Neuronal stem cell (in vitro differentiated cells): ENCODE measurements at regions not wholly inside any gene's neighbourhood (a gene's known extent, or its start where the extent isn't known, plus 50 kb on each side); places are given as distances from the start of the nearest gene placed in this dataset.

ENCODE experiments used
- DNase-seq: peaks from one replicate; pipeline ENCODE4 v3.0.0-alpha.2; 2013; ENCODE audit warnings: low spot score
- H2AFZ ChIP-seq: one replicate; pipeline ENCODE4 v1.6.1; 2013; ENCODE audit warnings: mild to moderate bottlenecking, low read length, inconsistent platforms
- H2AK5ac ChIP-seq: 2 replicates; pipeline ENCODE4 v1.6.1; 2013; ENCODE audit warnings: low read depth, mild to moderate bottlenecking, inconsistent platforms, low read length, moderate library complexity, mixed read lengths
- H2BK120ac ChIP-seq: 2 replicates; pipeline ENCODE4 v1.6.1; 2013; ENCODE audit warnings: low read depth, mild to moderate bottlenecking, inconsistent platforms, low read length, moderate library complexity, mixed read lengths
- H2BK12ac ChIP-seq: one replicate; pipeline ENCODE4 v1.6.1; 2013; ENCODE audit warnings: low read length, inconsistent platforms
- H2BK15ac ChIP-seq: 2 replicates; pipeline ENCODE4 v1.6.1; 2013; ENCODE audit warnings: mild to moderate bottlenecking, low read length, inconsistent platforms, mixed read lengths
- H2BK5ac ChIP-seq: one replicate; pipeline ENCODE4 v1.6.1; 2013; ENCODE audit warnings: inconsistent platforms, mild to moderate bottlenecking, low read length, moderate library complexity
- H3K14ac ChIP-seq: one replicate; pipeline ENCODE4 v1.6.1; 2013; ENCODE audit warnings: low read length, inconsistent platforms
- H3K18ac ChIP-seq: 2 replicates; pipeline ENCODE4 v1.6.1; 2013; ENCODE audit warnings: low read length, inconsistent platforms
- H3K23ac ChIP-seq: 2 replicates; pipeline ENCODE4 v1.6.1; 2013; ENCODE audit warnings: low read depth, mild to moderate bottlenecking, mixed read lengths, low read length, inconsistent platforms; ENCODE audit not compliant: poor library complexity
- H3K27ac ChIP-seq: replicated peaks from 3 replicates; pipeline ENCODE4 v1.5.1; 2013; ENCODE audit warnings: low read length, inconsistent platforms
- H3K27me3 ChIP-seq, 3 experiments: 2 replicates each; pipeline ENCODE4 v1.6.1; 2013; ENCODE audit warnings: low read length in 3 of 3, mild to moderate bottlenecking in 2 of 3, inconsistent platforms in 1 of 3, low read depth in 1 of 3, mixed read lengths in 1 of 3, moderate library complexity in 1 of 3; ENCODE audit not compliant: control insufficient read depth in 3 of 3, insufficient read depth in 3 of 3
- H3K36me3 ChIP-seq, 2 donors: replicated peaks in 1 of 2; 2 replicates each; pipeline ENCODE4 v1.6.1; 2013; ENCODE audit warnings: low read length in 2 of 2; ENCODE audit not compliant: control insufficient read depth in 2 of 2, insufficient read depth in 2 of 2
- H3K4ac ChIP-seq: 2 replicates; pipeline ENCODE4 v1.6.1; 2013; ENCODE audit warnings: inconsistent platforms, mild to moderate bottlenecking, low read length, moderate library complexity
- H3K4me1 ChIP-seq, 2 donors: 1 replicate in 1 of 2; 2 replicates in 1 of 2; pipeline ENCODE4 v1.6.1; 2013; ENCODE audit warnings: low read length in 2 of 2, low read depth in 1 of 2; ENCODE audit not compliant: control insufficient read depth in 2 of 2, insufficient read depth in 1 of 2
- H3K4me2 ChIP-seq: one replicate; pipeline ENCODE4 v1.6.1; 2013; ENCODE audit warnings: mild to moderate bottlenecking, low read length, inconsistent platforms; ENCODE audit not compliant: insufficient read depth, poor library complexity, severe bottlenecking
- H3K4me3 ChIP-seq, 2 donors: 2 replicates each; pipeline ENCODE4 v1.5.1; 2013; ENCODE audit warnings: low read length in 2 of 2, mild to moderate bottlenecking in 2 of 2, inconsistent platforms in 1 of 2, moderate library complexity in 1 of 2
- H3K79me1 ChIP-seq: one replicate; pipeline ENCODE4 v1.6.1; 2013; ENCODE audit warnings: low read depth, mild to moderate bottlenecking, inconsistent platforms, low read length, moderate library complexity
- H3K9ac ChIP-seq: one replicate; pipeline ENCODE4 v1.6.1; 2013; ENCODE audit warnings: mild to moderate bottlenecking, low read depth, low read length, inconsistent platforms; ENCODE audit not compliant: poor library complexity
- H3K9me3 ChIP-seq, 2 donors: replicated peaks in 1 of 2; 2 replicates each; pipeline versions ENCODE3 to v1.6.1; 2013; ENCODE audit warnings: low read length in 2 of 2, mild to moderate bottlenecking in 2 of 2, inconsistent platforms in 1 of 2, low read depth in 1 of 2, mixed read lengths in 1 of 2, moderate library complexity in 1 of 2; ENCODE audit not compliant: control insufficient read depth in 2 of 2, insufficient read depth in 1 of 2
- H4K8ac ChIP-seq: one replicate; pipeline ENCODE4 v1.6.1; 2013; ENCODE audit warnings: low read depth, mild to moderate bottlenecking, inconsistent platforms, low read length, moderate library complexity
- H4K91ac ChIP-seq: one replicate; pipeline ENCODE4 v1.6.1; 2013; ENCODE audit warnings: low read length, low read depth, mild to moderate bottlenecking, inconsistent platforms; ENCODE audit not compliant: poor library complexity
- WGBS, 2 donors: extraction: QIAGEN DNeasy Blood & Tissue Kit; methylation state at CpG; one replicate each; pipeline ENCODE4 v1.1.7; 2013; ENCODE audit warnings: missing lambda C conversion rate in 2 of 2, mixed read lengths in 1 of 2; ENCODE audit not compliant: insufficient read length in 2 of 2, insufficient replicate concordance in 1 of 2; ENCODE audit errors: extremely low coverage in 2 of 2; 5-methylcytosine and 5-hydroxymethylcytosine counted together

- H3K4me3 ChIP-seq, result no peak overlapping the region
- H3K27me3 ChIP-seq, result no peaks in the 10 kb centered on the region
- no peak overlapping the region for H2BK12ac ChIP-seq
- H3K9ac ChIP-seq, result no peak overlapping the region
- H3K14ac ChIP-seq, result no peak overlapping the region
- H3K4ac ChIP-seq, result no peak overlapping the region
- H2AK5ac ChIP-seq, result no peak overlapping the region
- H4K91ac ChIP-seq, result no peak overlapping the region
- peaks cover 8 to 20% of the 10 kb centered on the region in 2 donors for H3K4me1 ChIP-seq
- H2BK5ac ChIP-seq, result no peak overlapping the region
- no peaks in the 10 kb centered on the region for H3K9me3 ChIP-seq
- H3K23ac ChIP-seq, result no peak overlapping the region
- H3K79me1 ChIP-seq, result no peaks in the 10 kb centered on the region
- H2BK15ac ChIP-seq, result no peak overlapping the region
- H2BK120ac ChIP-seq, result no peak overlapping the region
- H3K27ac ChIP-seq, result no peak overlapping the region
- no peak overlapping the region for H2AFZ ChIP-seq
- H3K4me2 ChIP-seq, result no peak overlapping the region
- no peaks in the 10 kb centered on the region for H3K36me3 ChIP-seq
- no peak overlapping the region for H3K18ac ChIP-seq
- no peak for DNase-seq
- H4K8ac ChIP-seq, result no peak overlapping the region
These were observed 202.7 kb upstream of the PRICKLE1 start for GRCh38 chr12:42792265-42792664.

- H2BK120ac ChIP-seq, result no peak overlapping the region
- no peak overlapping the region for H3K14ac ChIP-seq
- H3K9me3 ChIP-seq, result no peaks in the 10 kb centered on the region
- no peak overlapping the region for H3K4me2 ChIP-seq
- H2AK5ac ChIP-seq, result no peak overlapping the region
- H3K4me1 ChIP-seq, result peaks cover 8 to 28% of the 10 kb centered on the region in 2 donors
- no peak overlapping the region for H4K8ac ChIP-seq
- H3K36me3 ChIP-seq, result no peaks in the 10 kb centered on the region
- no peak for DNase-seq
- H2BK12ac ChIP-seq, result no peak overlapping the region
- no peak overlapping the region for H3K9ac ChIP-seq
- H3K23ac ChIP-seq, result no peak overlapping the region
- H3K18ac ChIP-seq, result no peak overlapping the region
- no peak overlapping the region for H2BK15ac ChIP-seq
- no peak overlapping the region for H3K4me3 ChIP-seq
- no peak overlapping the region for H3K4ac ChIP-seq
- no peak overlapping the region for H2BK5ac ChIP-seq
- H3K79me1 ChIP-seq, result no peaks in the 10 kb centered on the region
- H4K91ac ChIP-seq, result no peak overlapping the region
- no CpG with 5 or more reads among the region's 3 CpGs for WGBS, 2 donors
- H3K27ac ChIP-seq, result no peak overlapping the region
- no peak overlapping the region for H2AFZ ChIP-seq
- no peaks in the 10 kb centered on the region for H3K27me3 ChIP-seq
These were observed 201.9 kb upstream of the PRICKLE1 start for GRCh38 chr12:42791399-42791798.

DNA sequence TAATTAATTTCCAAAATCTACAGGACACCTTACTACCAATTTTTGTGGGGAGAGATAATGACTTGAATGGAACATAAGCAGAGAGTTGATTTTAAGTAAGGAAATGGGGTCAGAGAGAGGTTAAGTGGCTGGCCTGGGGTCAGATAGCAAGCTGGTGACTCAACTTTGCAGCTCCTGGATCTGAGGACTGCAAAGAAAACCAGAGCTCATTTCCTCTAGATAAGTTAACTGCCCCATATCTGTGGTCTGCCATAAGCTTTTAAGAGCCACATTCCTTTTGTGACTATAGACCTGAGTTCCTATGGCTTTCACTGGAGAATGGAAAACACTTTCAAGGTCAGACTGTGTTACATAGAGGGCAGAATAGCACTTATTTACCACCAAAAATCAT, 201.2 kb upstream of the PRICKLE1 start:
- no peak overlapping the region for H2BK5ac ChIP-seq
- H3K4me1 ChIP-seq, result peaks cover 8 to 31% of the 10 kb centered on the region in 2 donors
- DNase-seq, result no peak
- H3K4me3 ChIP-seq, result no peak overlapping the region
- no peak overlapping the region for H4K91ac ChIP-seq
- no peak overlapping the region for H4K8ac ChIP-seq
- H3K23ac ChIP-seq, result no peak overlapping the region
- H3K36me3 ChIP-seq, result no peaks in the 10 kb centered on the region
- H2BK120ac ChIP-seq, result no peak overlapping the region
- no peak overlapping the region for H3K4ac ChIP-seq
- H2BK15ac ChIP-seq, result no peak overlapping the region
- H2AK5ac ChIP-seq, result no peak overlapping the region
- no peak overlapping the region for H3K14ac ChIP-seq
- H3K4me2 ChIP-seq, result no peak overlapping the region
- no peaks in the 10 kb centered on the region for H3K79me1 ChIP-seq
- H3K27ac ChIP-seq, result no peak overlapping the region
- no peak overlapping the region for H3K18ac ChIP-seq
- no peaks in the 10 kb centered on the region for H3K9me3 ChIP-seq
- no peak overlapping the region for H2BK12ac ChIP-seq
- no peak overlapping the region for H3K9ac ChIP-seq
- H2AFZ ChIP-seq, result no peak overlapping the region
- no peaks in the 10 kb centered on the region for H3K27me3 ChIP-seq

DNA sequence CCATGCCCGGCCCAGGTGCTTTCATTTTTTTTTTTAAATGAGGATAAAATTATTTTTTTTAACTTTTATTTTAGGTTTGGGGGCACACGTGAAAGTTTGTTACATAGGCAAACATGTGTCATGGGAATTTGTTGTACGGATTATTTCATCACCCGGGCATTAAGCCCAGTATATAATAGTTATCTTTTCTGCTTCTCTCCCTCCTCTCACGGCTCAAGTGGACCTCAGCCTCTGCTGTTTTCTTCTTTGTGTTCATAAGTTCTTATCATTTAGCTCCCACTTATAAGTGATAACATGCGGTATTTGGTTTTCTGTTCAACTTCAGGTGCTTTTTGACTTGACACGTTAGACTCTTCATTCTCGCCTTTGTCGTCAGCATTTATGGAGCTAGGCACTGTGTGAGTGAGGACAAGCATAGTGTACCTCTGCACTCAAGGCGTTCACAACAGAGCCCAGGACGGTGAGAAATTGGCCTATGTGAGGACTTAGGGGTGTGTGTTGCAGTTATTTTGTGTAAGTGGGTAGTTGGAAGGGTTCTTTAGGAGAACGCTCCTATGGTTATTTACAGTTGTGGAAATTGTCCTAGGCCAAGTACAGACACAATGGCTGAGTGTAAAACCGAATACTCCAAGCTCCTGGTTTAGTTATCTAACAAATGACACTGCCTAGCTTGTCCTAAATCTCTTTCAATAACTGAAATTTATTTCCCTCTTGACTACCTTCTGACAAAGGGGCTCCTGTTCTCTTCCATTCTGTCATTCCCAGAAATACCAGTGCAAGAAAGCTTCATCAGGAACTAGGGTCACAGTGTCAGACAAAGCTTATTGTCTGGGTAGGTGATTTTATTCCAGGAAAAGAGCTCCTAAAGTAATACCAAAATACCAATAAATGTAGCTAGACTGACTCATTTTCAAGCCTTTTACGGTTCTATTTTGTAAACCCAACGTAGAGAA, 200.5 kb upstream of the PRICKLE1 start:
- peak overlapping the region; percentile 4 for H3K27ac ChIP-seq

More for the DNA sequence above, 200.5 kb upstream of the PRICKLE1 start:
- H3K4me3 ChIP-seq, result no peak overlapping the region
- no peak overlapping the region for H3K4me2 ChIP-seq
- no CpG with 5 or more reads among the region's 15 CpGs for WGBS, 2 donors
- H2AFZ ChIP-seq, result no peak overlapping the region
- H3K27me3 ChIP-seq, result no peaks in the 10 kb centered on the region
- no peak overlapping the region for H2BK15ac ChIP-seq
- no peak overlapping the region for H4K8ac ChIP-seq
- H2BK12ac ChIP-seq, result no peak overlapping the region
- no peak for DNase-seq
- H3K23ac ChIP-seq, result no peak overlapping the region
- peaks cover 8 to 31% of the 10 kb centered on the region in 2 donors for H3K4me1 ChIP-seq
- no peak overlapping the region for H2BK120ac ChIP-seq
- H3K79me1 ChIP-seq, result no peaks in the 10 kb centered on the region
- H3K18ac ChIP-seq, result peak overlapping the region; percentile 62
- no peak overlapping the region for H4K91ac ChIP-seq
- no peaks in the 10 kb centered on the region for H3K9me3 ChIP-seq
- no peak overlapping the region for H3K9ac ChIP-seq
- H3K14ac ChIP-seq, result no peak overlapping the region
- no peak overlapping the region for H2AK5ac ChIP-seq
- H3K4ac ChIP-seq, result no peak overlapping the region
- no peaks in the 10 kb centered on the region for H3K36me3 ChIP-seq
- no peak overlapping the region for H2BK5ac ChIP-seq
